Astrocyte of the hippocampus (primary cell): ENCODE measurements at regions not wholly inside any gene's neighbourhood (a gene's known extent, or its start where the extent isn't known, plus 50 kb on each side); places are given as distances from the start of the nearest gene placed in this dataset.
"Not testable (repeated sequence)": the region's sequence is repeated elsewhere in the genome, so short reads cannot be mapped to it uniquely, and the experiment has no call there.

ENCODE experiments used
- DNase-seq: peaks from one replicate; pipeline ENCODE4 v3.0.0; 2011; ENCODE audit warnings: low read depth, low spot score

GRCh38 chr18:78800102-78800851 lies 179.3 kb upstream of the SALL3 start:
- not testable (repeated sequence) for DNase-seq

GRCh38 chr18:78801011-78801410 lies 178.6 kb upstream of the SALL3 start:
- DNase-seq = no peak

- DNase-seq = no peak
Measured at GRCh38 chr18:78803104-78803503, 176.5 kb upstream of the SALL3 start.

- no peak for DNase-seq
Measured at GRCh38 chr18:78804206-78805030, 175.2 kb upstream of the SALL3 start.

- no peak for DNase-seq
Measured at GRCh38 chr18:78805840-78806239, 173.8 kb upstream of the SALL3 start.

GRCh38 chr18:78807668-78808067 lies 171.9 kb upstream of the SALL3 start:
- no peak for DNase-seq

- no peak for DNase-seq
Measured at GRCh38 chr18:78809845-78810244, 169.8 kb upstream of the SALL3 start.

- no peak for DNase-seq
Measured at GRCh38 chr18:78810706-78811105, 168.9 kb upstream of the SALL3 start.

GRCh38 chr18:78812067-78812466 lies 167.6 kb upstream of the SALL3 start:
- DNase-seq = no peak

- DNase-seq = no peak
Measured at GRCh38 chr18:78813156-78813555, 166.5 kb upstream of the SALL3 start.

GRCh38 chr18:78813936-78814710 lies 165.5 kb upstream of the SALL3 start:
- DNase-seq = no peak

- DNase-seq = no peak
Measured at GRCh38 chr18:78814766-78815165, 164.9 kb upstream of the SALL3 start.

GRCh38 chr18:78816114-78816513 lies 163.5 kb upstream of the SALL3 start:
- DNase-seq = no peak

- no peak for DNase-seq
Measured at GRCh38 chr18:78816916-78817315, 162.7 kb upstream of the SALL3 start.

- DNase-seq = no peak
Measured at GRCh38 chr18:78818495-78818894, 161.1 kb upstream of the SALL3 start.

- DNase-seq = no peak
Measured at GRCh38 chr18:78818961-78819360, 160.7 kb upstream of the SALL3 start.

GRCh38 chr18:78820161-78820834 lies 159.3 kb upstream of the SALL3 start:
- no peak for DNase-seq

- no peak for DNase-seq
Measured at GRCh38 chr18:78821396-78821795, 158.2 kb upstream of the SALL3 start.

GRCh38 chr18:78822171-78822948 lies 157.3 kb upstream of the SALL3 start:
- DNase-seq = no peak

- DNase-seq = no peak
Measured at GRCh38 chr18:78822949-78823285, 156.7 kb upstream of the SALL3 start.

- no peak for DNase-seq
Measured at GRCh38 chr18:78825168-78825567, 154.4 kb upstream of the SALL3 start.
